ENCODE measurements at regions not wholly inside any gene's neighbourhood (a gene's known extent, or its start where the extent isn't known, plus 50 kb on each side); places are given as distances from the start of the nearest gene placed in this dataset.

- TF ChIP-seq CTCF (IDR thresholded peaks at IDR 0.05; ENCODE audit: extremely low read depth in 1 of 2, insufficient read depth in 1 of 2, low read depth in 1 of 2, low read length in 2 of 2): no peak
- no peak for TF ChIP-seq EZH2 (IDR thresholded peaks at IDR 0.05; ENCODE audit: borderline replicate concordance, low read depth, low read length, severe bottlenecking)
- TF ChIP-seq POLR2A (IDR thresholded peaks at IDR 0.05; ENCODE audit: low read depth, low read length): no peak
- TF ChIP-seq FOS (IDR thresholded peaks at IDR 0.05; ENCODE audit: borderline replicate concordance, insufficient read depth, low read length): no peak
- TF ChIP-seq JUN (IDR thresholded peaks at IDR 0.05; ENCODE audit: borderline replicate concordance, insufficient read depth, insufficient read length, low read depth): no peak
- TF ChIP-seq POLR2AphosphoS5 (IDR thresholded peaks at IDR 0.05; ENCODE audit: insufficient read depth, low read depth, low read length): no peak
- TF ChIP-seq MAX (IDR thresholded peaks at IDR 0.05; ENCODE audit: insufficient read depth, insufficient read length): no peak
- no peak for TF ChIP-seq MYC (IDR thresholded peaks at IDR 0.05; ENCODE audit: low read depth, low read length)
- no peak for TF ChIP-seq GATA2 (IDR thresholded peaks at IDR 0.05; ENCODE audit: insufficient read depth, insufficient read length, low read depth, low read length)
These were observed 321.5 kb downstream of the SATB2 start for GRCh38 chr2:199136242-199136641.
